Neural cell (in vitro differentiated cells): ENCODE measurements at regions not wholly inside any gene's neighbourhood (a gene's known extent, or its start where the extent isn't known, plus 50 kb on each side); places are given as distances from the start of the nearest gene placed in this dataset.

Experiments used
- EP300 ChIP-seq: fragments of 450-650 bp; conservative IDR thresholded peaks from 2 replicates; pipeline ENCODE4 v1.6.1; 2014; ENCODE audit warnings: antibody characterized with exemption, mild to moderate bottlenecking, moderate library complexity; ENCODE audit not compliant: poor library complexity, severe bottlenecking
- EZH2 ChIP-seq: fragments of 200-600, 300-800 bp; shearing (Covaris generic), sonication (generic); IDR thresholded peaks from 2 replicates; pipeline ENCODE4 v1.6.1; 2014; ENCODE audit warnings: antibody characterized with exemption, low read length, borderline replicate concordance, mild to moderate bottlenecking; ENCODE audit not compliant: insufficient read depth, poor library complexity, severe bottlenecking
- POLR2AphosphoS5 ChIP-seq: IDR thresholded peaks from 2 replicates; pipeline ENCODE4 v1.6.1; 2012
- TAF1 ChIP-seq: IDR thresholded peaks from 2 replicates; pipeline ENCODE4 v1.6.1; 2012; ENCODE audit warnings: low read depth
- TF ChIP-seq, protein P1 (sequence below): fragments of 450-650 bp; IDR thresholded peaks from 2 replicates; pipeline ENCODE4 v1.5.1; 2014; ENCODE audit warnings: antibody characterized with exemption, mild to moderate bottlenecking, moderate library complexity; ENCODE audit not compliant: poor library complexity, severe bottlenecking
- TF ChIP-seq, protein P2 (sequence below): IDR thresholded peaks from 2 replicates; pipeline ENCODE4 v1.6.1; 2012; ENCODE audit warnings: borderline replicate concordance

DNA sequence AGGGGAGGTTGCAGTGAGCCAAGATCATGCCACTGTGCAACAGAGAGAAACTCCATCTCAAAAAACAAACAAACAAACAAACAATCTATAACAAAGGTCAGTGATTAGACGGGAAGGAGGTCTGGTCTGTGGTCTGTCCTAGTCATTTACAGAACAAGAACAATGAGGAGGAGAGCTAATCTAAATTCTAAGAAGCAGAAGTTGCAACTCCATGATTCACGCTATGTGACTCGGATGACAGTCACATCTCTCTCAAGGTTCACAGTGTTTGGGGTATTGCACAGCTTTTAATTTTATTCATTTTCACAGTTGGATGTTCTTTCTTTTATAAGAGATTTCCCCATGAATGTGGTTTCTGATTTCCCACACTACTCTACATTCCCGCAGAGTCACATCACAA lies 218.7 kb upstream of the PIEZO2 start:
- TF ChIP-seq, protein P1, sequence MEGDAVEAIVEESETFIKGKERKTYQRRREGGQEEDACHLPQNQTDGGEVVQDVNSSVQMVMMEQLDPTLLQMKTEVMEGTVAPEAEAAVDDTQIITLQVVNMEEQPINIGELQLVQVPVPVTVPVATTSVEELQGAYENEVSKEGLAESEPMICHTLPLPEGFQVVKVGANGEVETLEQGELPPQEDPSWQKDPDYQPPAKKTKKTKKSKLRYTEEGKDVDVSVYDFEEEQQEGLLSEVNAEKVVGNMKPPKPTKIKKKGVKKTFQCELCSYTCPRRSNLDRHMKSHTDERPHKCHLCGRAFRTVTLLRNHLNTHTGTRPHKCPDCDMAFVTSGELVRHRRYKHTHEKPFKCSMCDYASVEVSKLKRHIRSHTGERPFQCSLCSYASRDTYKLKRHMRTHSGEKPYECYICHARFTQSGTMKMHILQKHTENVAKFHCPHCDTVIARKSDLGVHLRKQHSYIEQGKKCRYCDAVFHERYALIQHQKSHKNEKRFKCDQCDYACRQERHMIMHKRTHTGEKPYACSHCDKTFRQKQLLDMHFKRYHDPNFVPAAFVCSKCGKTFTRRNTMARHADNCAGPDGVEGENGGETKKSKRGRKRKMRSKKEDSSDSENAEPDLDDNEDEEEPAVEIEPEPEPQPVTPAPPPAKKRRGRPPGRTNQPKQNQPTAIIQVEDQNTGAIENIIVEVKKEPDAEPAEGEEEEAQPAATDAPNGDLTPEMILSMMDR, result no peak
- no peak for TF ChIP-seq TAF1
- TF ChIP-seq POLR2AphosphoS5, result no peak
- no peak for TF ChIP-seq EZH2
- TF ChIP-seq EP300, result no peak
- TF ChIP-seq, protein P2, sequence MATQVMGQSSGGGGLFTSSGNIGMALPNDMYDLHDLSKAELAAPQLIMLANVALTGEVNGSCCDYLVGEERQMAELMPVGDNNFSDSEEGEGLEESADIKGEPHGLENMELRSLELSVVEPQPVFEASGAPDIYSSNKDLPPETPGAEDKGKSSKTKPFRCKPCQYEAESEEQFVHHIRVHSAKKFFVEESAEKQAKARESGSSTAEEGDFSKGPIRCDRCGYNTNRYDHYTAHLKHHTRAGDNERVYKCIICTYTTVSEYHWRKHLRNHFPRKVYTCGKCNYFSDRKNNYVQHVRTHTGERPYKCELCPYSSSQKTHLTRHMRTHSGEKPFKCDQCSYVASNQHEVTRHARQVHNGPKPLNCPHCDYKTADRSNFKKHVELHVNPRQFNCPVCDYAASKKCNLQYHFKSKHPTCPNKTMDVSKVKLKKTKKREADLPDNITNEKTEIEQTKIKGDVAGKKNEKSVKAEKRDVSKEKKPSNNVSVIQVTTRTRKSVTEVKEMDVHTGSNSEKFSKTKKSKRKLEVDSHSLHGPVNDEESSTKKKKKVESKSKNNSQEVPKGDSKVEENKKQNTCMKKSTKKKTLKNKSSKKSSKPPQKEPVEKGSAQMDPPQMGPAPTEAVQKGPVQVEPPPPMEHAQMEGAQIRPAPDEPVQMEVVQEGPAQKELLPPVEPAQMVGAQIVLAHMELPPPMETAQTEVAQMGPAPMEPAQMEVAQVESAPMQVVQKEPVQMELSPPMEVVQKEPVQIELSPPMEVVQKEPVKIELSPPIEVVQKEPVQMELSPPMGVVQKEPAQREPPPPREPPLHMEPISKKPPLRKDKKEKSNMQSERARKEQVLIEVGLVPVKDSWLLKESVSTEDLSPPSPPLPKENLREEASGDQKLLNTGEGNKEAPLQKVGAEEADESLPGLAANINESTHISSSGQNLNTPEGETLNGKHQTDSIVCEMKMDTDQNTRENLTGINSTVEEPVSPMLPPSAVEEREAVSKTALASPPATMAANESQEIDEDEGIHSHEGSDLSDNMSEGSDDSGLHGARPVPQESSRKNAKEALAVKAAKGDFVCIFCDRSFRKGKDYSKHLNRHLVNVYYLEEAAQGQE, result no peak
